ENCODE measurements at regions not wholly inside any gene's neighbourhood (a gene's known extent, or its start where the extent isn't known, plus 50 kb on each side); places are given as distances from the start of the nearest gene placed in this dataset.

DNA sequence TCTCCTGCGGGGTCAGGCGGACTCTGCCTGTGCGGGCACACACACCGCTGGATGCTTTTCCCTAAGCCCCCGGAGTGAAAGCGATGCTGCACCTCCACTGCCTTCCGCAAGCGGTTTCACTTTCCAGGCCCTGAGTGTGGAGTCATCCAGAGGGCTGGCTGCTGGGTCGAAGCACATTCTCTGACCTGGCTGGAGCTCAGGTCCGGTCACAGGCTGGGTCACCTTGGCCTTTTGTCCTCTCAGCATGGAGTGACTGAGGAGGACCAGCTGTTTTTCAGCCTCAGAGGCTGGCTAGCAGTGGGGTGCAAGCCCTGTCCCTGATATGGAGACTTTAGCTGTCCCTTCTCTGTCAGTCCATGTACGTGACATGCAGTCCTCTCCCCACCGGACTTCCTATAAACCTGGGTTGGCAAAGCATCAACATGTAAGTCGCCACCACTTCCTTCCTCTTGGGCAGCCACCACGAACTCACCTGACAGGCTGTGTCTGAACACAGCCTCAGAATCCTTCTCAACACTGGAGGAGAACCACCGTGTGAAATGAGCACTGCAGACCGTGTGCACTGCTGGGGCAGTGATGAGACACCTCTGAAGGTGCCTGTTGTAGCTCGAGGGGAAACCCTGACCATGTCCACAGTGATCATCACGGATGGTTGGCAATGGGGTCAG lies 51.3 kb downstream of the GADD45G start:
- no peak for TF ChIP-seq EZH2 (IDR thresholded peaks at IDR 0.05; ENCODE audit: borderline replicate concordance)
- TF ChIP-seq CTCF (IDR thresholded peaks at IDR 0.05; ENCODE audit: poor library complexity), result no peak
- TF ChIP-seq EZH2phosphoT487 (IDR thresholded peaks at IDR 0.05; ENCODE audit: low read depth, severe bottlenecking, unreplicated experiment), result no peak

GRCh38 chr9:89657295-89657694 lies 52.5 kb downstream of the GADD45G start:
- Histone ChIP-seq H3K9me2 (replicated peaks; ENCODE audit: insufficient read depth) (no peaks in the 10 kb centered on the region), H3K9me3 (ENCODE audit: low read depth) (no peaks in the 10 kb centered on the region), H3K4me3 (no peak overlapping the region), H3K27ac (no peak overlapping the region), H3K36me3 (replicated peaks; ENCODE audit: insufficient read depth, low read depth) (no peaks in the 10 kb centered on the region), H3K27me3 (no peaks in the 10 kb centered on the region), H2AFZ (no peak overlapping the region), H3K4me2 (no peak overlapping the region), H4K20me1 (ENCODE audit: insufficient read depth, poor library complexity, severe bottlenecking) (no peaks in the 10 kb centered on the region), H3K79me2 (no peaks in the 10 kb centered on the region), H3K4me1 (ENCODE audit: insufficient read depth) (peaks cover 12% of the 10 kb centered on the region)
- no peak for TF ChIP-seq CTCF (IDR thresholded peaks at IDR 0.05; ENCODE audit: poor library complexity)
- DNase-seq (ENCODE audit: low spot score), result no peak
- WGBS (ENCODE audit: low lambda C conversion rate, missing lambda C conversion rate), result 71% methylated on average over 5 of the region's 5 CpGs

More for the DNA sequence above, 51.3 kb downstream of the GADD45G start:
- peaks cover 4% of the 10 kb centered on the region for H3K4me1 ChIP-seq (ENCODE audit: insufficient read depth)
- no peaks in the 10 kb centered on the region for H3K79me2 ChIP-seq
- no peaks in the 10 kb centered on the region for H3K9me3 ChIP-seq (ENCODE audit: low read depth)
- no peak overlapping the region for H3K27ac ChIP-seq
- no peak overlapping the region for H3K4me2 ChIP-seq
- no peaks in the 10 kb centered on the region for H4K20me1 ChIP-seq (ENCODE audit: insufficient read depth, poor library complexity, severe bottlenecking)
- H3K27me3 ChIP-seq, result no peaks in the 10 kb centered on the region
- H2AFZ ChIP-seq, result no peak overlapping the region
- WGBS (ENCODE audit: low lambda C conversion rate, missing lambda C conversion rate), result 92% methylated on average over 18 of the region's 18 CpGs
- H3K36me3 ChIP-seq (replicated peaks; ENCODE audit: insufficient read depth, low read depth), result no peaks in the 10 kb centered on the region
- H3K4me3 ChIP-seq, result no peak overlapping the region
- no peaks in the 10 kb centered on the region for H3K9me2 ChIP-seq (replicated peaks; ENCODE audit: insufficient read depth)
- no peak for DNase-seq (ENCODE audit: low spot score)

DNA sequence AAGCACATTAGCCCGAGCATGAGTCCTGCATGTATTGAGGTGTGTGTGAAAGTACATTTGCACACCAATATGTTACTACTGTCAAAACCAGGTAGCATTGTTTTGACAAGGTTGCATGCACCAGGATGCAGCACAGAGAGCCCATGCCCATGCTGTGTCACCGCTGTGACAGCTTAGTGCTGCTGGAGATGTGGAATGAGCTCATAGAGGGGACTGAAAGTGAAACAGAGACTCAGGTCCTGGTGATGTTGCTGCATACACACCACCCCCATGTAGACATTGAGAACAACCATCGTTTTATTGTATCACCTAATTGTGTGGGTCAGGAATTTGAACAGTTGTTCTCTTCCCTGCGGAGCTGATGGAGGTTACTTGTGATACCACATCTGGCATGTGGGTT lies 53.0 kb downstream of the GADD45G start:
- H3K79me2 ChIP-seq, result no peaks in the 10 kb centered on the region
- H3K4me1 ChIP-seq (ENCODE audit: insufficient read depth), result peaks cover 16% of the 10 kb centered on the region
- H3K27ac ChIP-seq, result no peak overlapping the region
- WGBS (ENCODE audit: low lambda C conversion rate, missing lambda C conversion rate), result 80% methylated on average over 4 of the region's 4 CpGs
- H3K4me2 ChIP-seq, result no peak overlapping the region
- TF ChIP-seq CTCF (IDR thresholded peaks at IDR 0.05; ENCODE audit: poor library complexity) (no peak), EZH2phosphoT487 (IDR thresholded peaks at IDR 0.05; ENCODE audit: low read depth, severe bottlenecking, unreplicated experiment) (no peak), EZH2 (IDR thresholded peaks at IDR 0.05; ENCODE audit: borderline replicate concordance) (no peak)
- H3K36me3 ChIP-seq (replicated peaks; ENCODE audit: insufficient read depth, low read depth), result no peaks in the 10 kb centered on the region
- no peak overlapping the region for H3K4me3 ChIP-seq
- no peaks in the 10 kb centered on the region for H3K9me3 ChIP-seq (ENCODE audit: low read depth)
- H3K27me3 ChIP-seq, result no peaks in the 10 kb centered on the region
- no peak overlapping the region for H2AFZ ChIP-seq
- no peaks in the 10 kb centered on the region for H3K9me2 ChIP-seq (replicated peaks; ENCODE audit: insufficient read depth)
- no peaks in the 10 kb centered on the region for H4K20me1 ChIP-seq (ENCODE audit: insufficient read depth, poor library complexity, severe bottlenecking)
- DNase-seq (ENCODE audit: low spot score), result no peak

- no peaks in the 10 kb centered on the region for H3K36me3 ChIP-seq (replicated peaks; ENCODE audit: insufficient read depth, low read depth)
- H3K9me3 ChIP-seq (ENCODE audit: low read depth), result no peaks in the 10 kb centered on the region
- no peak for DNase-seq (ENCODE audit: low spot score)
- H2AFZ ChIP-seq, result no peak overlapping the region
- H3K27me3 ChIP-seq, result no peaks in the 10 kb centered on the region
- no peak for TF ChIP-seq CTCF (IDR thresholded peaks at IDR 0.05; ENCODE audit: poor library complexity)
- TF ChIP-seq EZH2phosphoT487 (IDR thresholded peaks at IDR 0.05; ENCODE audit: low read depth, severe bottlenecking, unreplicated experiment), result no peak
- no peak for TF ChIP-seq EZH2 (IDR thresholded peaks at IDR 0.05; ENCODE audit: borderline replicate concordance)
- no peak overlapping the region for H3K4me2 ChIP-seq
- H3K79me2 ChIP-seq, result no peaks in the 10 kb centered on the region
- no peak overlapping the region for H3K4me3 ChIP-seq
- H3K27ac ChIP-seq, result no peak overlapping the region
- peaks cover 18% of the 10 kb centered on the region for H3K4me1 ChIP-seq (ENCODE audit: insufficient read depth)
- WGBS (ENCODE audit: low lambda C conversion rate, missing lambda C conversion rate), result 88% methylated on average over 5 of the region's 5 CpGs
- no peaks in the 10 kb centered on the region for H4K20me1 ChIP-seq (ENCODE audit: insufficient read depth, poor library complexity, severe bottlenecking)
- no peaks in the 10 kb centered on the region for H3K9me2 ChIP-seq (replicated peaks; ENCODE audit: insufficient read depth)
Observed at GRCh38 chr9:89658401-89658800, 53.6 kb downstream of the GADD45G start.

All from hepatocyte (in vitro differentiated cells).